ENCODE measurements at regions not wholly inside any gene's neighbourhood (a gene's known extent, or its start where the extent isn't known, plus 50 kb on each side); places are given as distances from the start of the nearest gene placed in this dataset.

DNA sequence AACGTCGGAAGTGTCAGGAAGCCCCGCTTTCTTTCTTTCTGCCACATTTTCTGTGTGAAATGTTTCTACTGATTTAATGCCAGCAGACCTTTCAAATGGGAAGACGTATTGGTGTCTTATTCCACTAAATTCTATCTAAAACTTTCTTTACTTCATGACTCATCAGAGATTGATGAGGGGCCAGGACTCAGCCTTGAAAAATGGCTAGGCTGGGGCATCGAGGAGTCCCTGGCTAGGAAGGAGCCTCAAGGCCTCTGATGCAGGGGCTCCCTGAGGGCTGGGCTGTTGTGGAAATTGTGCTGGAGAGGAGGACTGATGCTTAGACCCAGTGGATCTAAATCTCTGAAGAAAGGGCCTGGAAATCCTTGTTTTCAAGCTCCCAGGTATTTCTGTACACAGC, 192.8 kb upstream of the PDE10A start:
- TF ChIP-seq, protein P1, sequence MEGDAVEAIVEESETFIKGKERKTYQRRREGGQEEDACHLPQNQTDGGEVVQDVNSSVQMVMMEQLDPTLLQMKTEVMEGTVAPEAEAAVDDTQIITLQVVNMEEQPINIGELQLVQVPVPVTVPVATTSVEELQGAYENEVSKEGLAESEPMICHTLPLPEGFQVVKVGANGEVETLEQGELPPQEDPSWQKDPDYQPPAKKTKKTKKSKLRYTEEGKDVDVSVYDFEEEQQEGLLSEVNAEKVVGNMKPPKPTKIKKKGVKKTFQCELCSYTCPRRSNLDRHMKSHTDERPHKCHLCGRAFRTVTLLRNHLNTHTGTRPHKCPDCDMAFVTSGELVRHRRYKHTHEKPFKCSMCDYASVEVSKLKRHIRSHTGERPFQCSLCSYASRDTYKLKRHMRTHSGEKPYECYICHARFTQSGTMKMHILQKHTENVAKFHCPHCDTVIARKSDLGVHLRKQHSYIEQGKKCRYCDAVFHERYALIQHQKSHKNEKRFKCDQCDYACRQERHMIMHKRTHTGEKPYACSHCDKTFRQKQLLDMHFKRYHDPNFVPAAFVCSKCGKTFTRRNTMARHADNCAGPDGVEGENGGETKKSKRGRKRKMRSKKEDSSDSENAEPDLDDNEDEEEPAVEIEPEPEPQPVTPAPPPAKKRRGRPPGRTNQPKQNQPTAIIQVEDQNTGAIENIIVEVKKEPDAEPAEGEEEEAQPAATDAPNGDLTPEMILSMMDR (IDR thresholded peaks at IDR 0.05; ENCODE audit: insufficient read depth, low read length, poor library complexity, severe bottlenecking) = no peak
- TF ChIP-seq EZH2phosphoT487 (conservative IDR thresholded peaks at IDR 0.05; ENCODE audit: low read length) = no peak

All from SU-DHL-6 (cell line).